HUES6 (cell line): ENCODE measurements at regions not wholly inside any gene's neighbourhood (a gene's known extent, or its start where the extent isn't known, plus 50 kb on each side); places are given as distances from the start of the nearest gene placed in this dataset.

ENCODE experiments used
- H3K27ac ChIP-seq: 2 replicates; pipeline ENCODE4 v1.7.0; 2013; ENCODE audit warnings: low read depth, mild to moderate bottlenecking, low read length, inconsistent platforms
- H3K27me3 ChIP-seq: 2 replicates; pipeline ENCODE4 v1.6.1; 2013; ENCODE audit warnings: low read length; ENCODE audit not compliant: control insufficient read depth, insufficient read depth
- H3K36me3 ChIP-seq: 2 replicates; pipeline ENCODE4 v1.6.1; 2013; ENCODE audit warnings: low read length; ENCODE audit not compliant: control insufficient read depth, insufficient read depth
- H3K4me1 ChIP-seq: 2 replicates; pipeline ENCODE4 v1.6.1; 2013; ENCODE audit warnings: low read length; ENCODE audit not compliant: control insufficient read depth, insufficient read depth
- H3K4me3 ChIP-seq: 2 replicates; pipeline ENCODE4 v1.5.1; 2013; ENCODE audit warnings: low read depth, low read length
- H3K9ac ChIP-seq: one replicate; pipeline ENCODE4 v1.6.1; 2013; ENCODE audit warnings: mild to moderate bottlenecking, low read length
- H3K9me3 ChIP-seq: 2 replicates; pipeline ENCODE4 v1.6.1; 2013; ENCODE audit warnings: low read depth, low read length; ENCODE audit not compliant: control insufficient read depth, insufficient read depth

GRCh38 chr22:34045311-34045710 lies 125.0 kb upstream of the LARGE1 start:
- H3K27me3 ChIP-seq = peaks cover 3% of the 10 kb centered on the region; the same call in 1 of the 2 replicates

DNA sequence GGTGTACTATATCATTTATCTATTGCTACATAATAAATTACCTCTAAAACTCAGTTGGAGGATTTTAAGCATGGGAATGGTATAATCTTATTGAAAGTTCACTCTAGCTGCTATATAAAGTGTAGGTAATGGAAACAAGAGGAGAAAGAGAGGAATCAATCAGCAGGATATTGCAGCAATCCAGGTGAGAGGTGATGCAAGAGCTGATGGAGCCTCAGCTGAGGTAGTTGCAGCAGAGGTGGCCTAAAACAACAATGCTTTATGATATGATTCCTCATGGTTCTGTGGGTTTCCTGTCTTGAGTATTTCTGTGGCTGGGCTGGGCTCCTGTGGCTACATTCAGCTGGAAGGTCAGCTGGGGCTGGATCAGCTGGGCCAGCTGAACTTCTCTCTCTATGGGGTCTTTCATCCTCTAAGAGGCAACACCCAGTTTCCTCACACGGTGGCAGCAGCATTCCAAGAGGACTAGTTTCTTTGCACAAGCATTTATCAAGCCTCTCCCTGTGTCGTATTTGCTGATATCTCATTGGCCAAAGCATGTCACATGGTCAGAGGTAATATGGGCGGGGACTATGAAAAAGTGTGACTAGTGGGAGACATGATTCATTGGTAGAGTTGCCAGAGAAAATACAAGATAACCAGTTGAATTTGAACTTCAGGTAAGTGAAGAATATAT lies 135.4 kb upstream of the LARGE1 start:
- H3K36me3 ChIP-seq = no peaks in the 10 kb centered on the region
- H3K27ac ChIP-seq = no peak overlapping the region
- H3K9me3 ChIP-seq = peaks cover 25% of the 10 kb centered on the region
- H3K4me1 ChIP-seq = no peaks in the 10 kb centered on the region
- no peak overlapping the region for H3K9ac ChIP-seq
- H3K27me3 ChIP-seq = peaks cover 15% of the 10 kb centered on the region; the same call in 1 of the 2 replicates
- H3K4me3 ChIP-seq = no peak overlapping the region

More at GRCh38 chr22:34045311-34045710, 125.0 kb upstream of the LARGE1 start:
- Histone ChIP-seq H3K9me3 (no peaks in the 10 kb centered on the region), H3K36me3 (no peaks in the 10 kb centered on the region), H3K27ac (no peak overlapping the region), H3K9ac (no peak overlapping the region), H3K4me3 (no peak overlapping the region), H3K4me1 (no peaks in the 10 kb centered on the region)

DNA sequence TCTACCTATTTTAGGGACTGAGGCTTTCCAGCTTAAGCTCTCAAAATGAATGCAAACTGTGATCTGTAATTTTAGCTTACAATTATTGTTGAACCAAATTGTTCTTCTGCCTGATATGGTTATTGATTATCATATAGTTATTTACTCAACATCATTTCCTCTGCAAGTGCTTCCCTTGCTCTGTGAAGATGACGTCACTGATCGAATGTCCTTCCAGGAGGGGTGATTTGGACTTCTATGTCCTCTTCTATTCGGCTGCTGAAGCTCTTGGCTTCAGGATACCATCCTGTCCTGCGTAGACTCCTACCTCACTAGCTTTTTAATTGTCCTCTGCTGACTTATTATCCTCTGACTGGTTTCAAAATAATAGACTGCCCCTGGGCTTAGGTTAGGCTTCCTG lies 137.4 kb upstream of the LARGE1 start:
- Histone ChIP-seq H3K36me3 (no peaks in the 10 kb centered on the region), H3K9me3 (peaks cover 25% of the 10 kb centered on the region)

DNA sequence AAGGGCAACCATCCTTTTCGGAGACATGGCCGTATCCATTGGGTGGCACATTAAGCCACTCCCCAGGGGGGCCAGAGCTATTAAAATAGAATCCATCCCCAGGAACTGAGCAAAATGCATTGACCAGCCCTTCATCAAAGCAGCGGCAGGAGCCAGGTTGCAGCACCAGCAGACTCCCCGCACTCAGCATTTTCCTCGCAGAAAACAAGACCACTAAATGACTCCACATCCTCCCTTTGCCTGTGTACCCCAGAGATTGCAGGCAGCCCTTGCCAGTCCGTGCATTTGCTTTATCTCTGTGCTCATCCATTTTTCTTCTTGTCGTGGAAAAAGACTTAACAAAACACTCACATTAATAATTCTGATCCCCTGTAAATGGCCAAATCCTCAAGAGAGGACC lies 144.4 kb upstream of the LARGE1 start:
- no peaks in the 10 kb centered on the region for H3K4me1 ChIP-seq
- peaks cover 4% of the 10 kb centered on the region; the same call in 1 of the 2 replicates for H3K27me3 ChIP-seq
- no peak overlapping the region for H3K27ac ChIP-seq
- H3K9me3 ChIP-seq = peaks cover 8% of the 10 kb centered on the region
- H3K4me3 ChIP-seq = no peak overlapping the region
- H3K36me3 ChIP-seq = no peaks in the 10 kb centered on the region
- H3K9ac ChIP-seq = no peak overlapping the region

More for the DNA sequence above, 137.4 kb upstream of the LARGE1 start:
- Histone ChIP-seq H3K9ac (no peak overlapping the region), H3K4me1 (no peaks in the 10 kb centered on the region), H3K4me3 (no peak overlapping the region), H3K27me3 (peaks cover 8% of the 10 kb centered on the region; the same call in 1 of the 2 replicates), H3K27ac (no peak overlapping the region)

DNA sequence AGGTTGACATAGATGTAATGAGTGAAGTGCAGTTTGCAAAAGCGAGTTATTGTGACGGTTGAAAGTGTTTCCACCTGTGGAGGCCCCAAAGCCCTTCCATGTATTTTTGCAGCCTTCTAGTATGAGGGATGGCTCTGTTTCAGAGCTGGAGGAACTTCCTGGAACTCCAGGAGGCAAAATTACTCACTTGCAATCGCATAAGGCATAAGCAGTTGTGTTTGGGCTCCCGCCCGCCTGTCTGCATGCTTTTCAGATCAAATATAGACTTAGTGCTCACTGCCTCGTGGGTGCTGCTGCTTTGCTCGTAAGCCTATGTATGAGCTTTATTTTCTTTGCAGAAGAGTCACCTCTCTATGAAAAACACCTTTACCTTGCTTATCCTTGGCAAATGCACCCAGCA lies 146.8 kb upstream of the LARGE1 start:
- H3K9me3 ChIP-seq = no peaks in the 10 kb centered on the region
- H3K9ac ChIP-seq = no peak overlapping the region
- H3K4me1 ChIP-seq = no peaks in the 10 kb centered on the region
- H3K27me3 ChIP-seq = peaks cover 4% of the 10 kb centered on the region; the same call in 1 of the 2 replicates
- no peak overlapping the region for H3K27ac ChIP-seq
- H3K36me3 ChIP-seq = no peaks in the 10 kb centered on the region
- no peak overlapping the region for H3K4me3 ChIP-seq

DNA sequence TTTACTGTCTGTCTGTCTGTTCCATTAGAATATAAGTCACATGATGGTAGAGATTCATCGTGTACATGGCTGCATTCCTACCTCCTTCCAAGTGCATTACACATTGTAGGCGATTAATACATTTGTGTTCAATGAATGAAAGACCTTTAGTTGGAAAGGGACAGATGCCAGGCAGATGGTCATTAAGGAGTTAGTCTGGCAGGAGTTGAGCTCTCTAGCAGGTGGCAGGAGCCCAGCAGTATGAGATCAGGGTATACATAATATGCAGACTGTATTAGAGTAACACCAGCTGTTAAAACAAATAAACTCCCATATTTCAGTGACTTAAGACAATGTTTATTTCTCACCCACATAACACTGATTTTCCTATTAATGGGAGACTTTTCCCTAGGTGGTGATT lies 147.7 kb upstream of the LARGE1 start:
- no peaks in the 10 kb centered on the region for H3K36me3 ChIP-seq
- H3K9ac ChIP-seq = no peak overlapping the region
- no peak overlapping the region for H3K27ac ChIP-seq
- H3K9me3 ChIP-seq = no peaks in the 10 kb centered on the region
- H3K4me1 ChIP-seq = no peaks in the 10 kb centered on the region
- no peak overlapping the region for H3K4me3 ChIP-seq
- H3K27me3 ChIP-seq = peaks cover 4% of the 10 kb centered on the region; the same call in 1 of the 2 replicates

DNA sequence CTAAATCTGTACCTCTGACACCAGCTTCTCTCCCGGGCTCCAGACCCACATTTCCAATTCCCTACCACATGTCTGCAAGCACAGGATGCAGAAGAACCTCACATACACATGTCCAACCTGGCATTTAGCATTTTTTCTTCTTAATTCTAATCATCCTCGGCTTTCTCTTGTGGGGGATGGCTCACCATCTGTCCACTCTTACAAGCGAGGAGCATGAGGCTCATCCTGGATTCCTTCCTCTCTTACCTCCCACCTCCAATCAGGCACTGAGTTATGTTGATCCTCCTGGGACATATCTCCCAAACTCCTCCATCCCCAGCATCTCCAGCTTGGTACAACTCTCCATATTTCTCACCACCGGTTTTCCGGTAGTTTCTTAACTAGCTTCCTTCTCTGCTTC lies 149.8 kb upstream of the LARGE1 start:
- Histone ChIP-seq H3K4me1 (no peaks in the 10 kb centered on the region), H3K27me3 (peaks cover 4% of the 10 kb centered on the region; the same call in 1 of the 2 replicates), H3K4me3 (no peak overlapping the region), H3K36me3 (no peaks in the 10 kb centered on the region), H3K9me3 (no peaks in the 10 kb centered on the region), H3K27ac (no peak overlapping the region), H3K9ac (no peak overlapping the region)

GRCh38 chr22:34070531-34070930 lies 150.3 kb upstream of the LARGE1 start:
- Histone ChIP-seq H3K27me3 (peaks cover 4% of the 10 kb centered on the region; the same call in 1 of the 2 replicates), H3K9me3 (no peaks in the 10 kb centered on the region), H3K27ac (no peak overlapping the region), H3K4me3 (no peak overlapping the region), H3K9ac (no peak overlapping the region), H3K4me1 (no peaks in the 10 kb centered on the region), H3K36me3 (no peaks in the 10 kb centered on the region)

- Histone ChIP-seq H3K9me3 (no peaks in the 10 kb centered on the region), H3K9ac (no peak overlapping the region), H3K4me1 (no peaks in the 10 kb centered on the region), H3K27me3 (peaks cover 4% of the 10 kb centered on the region; the same call in 1 of the 2 replicates), H3K36me3 (no peaks in the 10 kb centered on the region), H3K27ac (no peak overlapping the region), H3K4me3 (no peak overlapping the region)
These were observed 152.3 kb upstream of the LARGE1 start for GRCh38 chr22:34072585-34072984.

- H3K9me3 ChIP-seq = no peaks in the 10 kb centered on the region
- H3K4me3 ChIP-seq = no peak overlapping the region
- no peak overlapping the region for H3K27ac ChIP-seq
- H3K9ac ChIP-seq = no peak overlapping the region
- H3K27me3 ChIP-seq = peaks cover 6% of the 10 kb centered on the region; the same call in 1 of the 2 replicates
- H3K4me1 ChIP-seq = no peaks in the 10 kb centered on the region
- H3K36me3 ChIP-seq = no peaks in the 10 kb centered on the region
These were observed 160.2 kb upstream of the LARGE1 start for GRCh38 chr22:34080433-34080832.

DNA sequence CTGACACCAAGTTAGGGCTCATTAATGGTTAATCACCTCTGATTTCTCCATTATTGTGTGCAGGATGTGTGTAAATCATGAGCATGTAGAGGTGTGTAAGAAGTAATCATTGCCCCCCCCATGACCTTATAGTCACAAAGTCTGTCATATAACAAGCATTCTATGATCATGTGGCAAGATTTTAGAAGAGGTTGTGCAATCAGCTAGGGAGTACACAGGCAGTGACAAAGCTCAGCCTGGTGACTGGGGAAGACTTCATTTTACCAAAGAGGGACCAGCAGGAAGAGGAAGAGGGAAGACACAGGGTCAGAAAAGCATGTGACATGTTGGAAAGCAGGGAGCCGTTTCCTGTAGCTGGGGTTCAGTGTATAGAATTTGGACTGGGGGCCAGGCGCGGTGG lies 176.5 kb upstream of the LARGE1 start:
- Histone ChIP-seq H3K36me3 (no peaks in the 10 kb centered on the region), H3K9ac (no peak overlapping the region), H3K27ac (no peak overlapping the region), H3K4me1 (no peaks in the 10 kb centered on the region), H3K4me3 (no peak overlapping the region), H3K27me3 (no peaks in the 10 kb centered on the region; the same call in 1 of the 2 replicates), H3K9me3 (no peaks in the 10 kb centered on the region)
